ENCODE measurements at regions not wholly inside any gene's neighbourhood (a gene's known extent, or its start where the extent isn't known, plus 50 kb on each side); places are given as distances from the start of the nearest gene placed in this dataset.
A peak's percentile ranks its signal among the peaks of the same experiment; 100 is the strongest.

GRCh38 chr17:69912805-69913204 is 162.2 kb upstream of the KCNJ16 start:
- 59 to 60% methylated on average over 3 of the region's 3 CpGs for WGBS, 2 donors
- TF ChIP-seq CTCF (IDR thresholded peaks at IDR 0.05) (no peak), POLR2A (IDR thresholded peaks at IDR 0.05) (no peak)
- Histone ChIP-seq H3K27ac (peak overlapping the region in 1 of 4 donors; percentile 23), H3K4me1 (no peaks in the 10 kb centered on the region), H3K9me3 (no peaks in the 10 kb centered on the region), H3K27me3 (no peaks in the 10 kb centered on the region), H3K4me3 (peak overlapping the region in 1 of 4 donors; percentile 16), H3K36me3 (no peaks in the 10 kb centered on the region)
- no peak for DNase-seq
- intact Hi-C loops (cut with DNase I) = no loop called here

- peak overlapping the region in 1 of 4 donors; percentile 23 for H3K27ac ChIP-seq
- WGBS, 2 donors = 68% methylated on average over 2 of the region's 2 CpGs
- DNase-seq = no peak
- H3K27me3 ChIP-seq = no peaks in the 10 kb centered on the region
- H3K9me3 ChIP-seq = no peaks in the 10 kb centered on the region
- H3K4me3 ChIP-seq = peak overlapping the region in 1 of 4 donors; percentile 16
- TF ChIP-seq CTCF (IDR thresholded peaks at IDR 0.05) = no peak
- H3K4me1 ChIP-seq = no peaks in the 10 kb centered on the region
- intact Hi-C loops (cut with DNase I) = no loop called here
- H3K36me3 ChIP-seq = no peaks in the 10 kb centered on the region
These were observed 161.8 kb upstream of the KCNJ16 start for GRCh38 chr17:69913216-69913615.

GRCh38 chr17:69913616-69914015 is 161.4 kb upstream of the KCNJ16 start:
- DNase-seq = no peak
- WGBS, 2 donors = 67 to 68% methylated on average over 2 of the region's 2 CpGs
- Histone ChIP-seq H3K9me3 (no peaks in the 10 kb centered on the region), H3K27me3 (no peaks in the 10 kb centered on the region), H3K27ac (peak overlapping the region in 1 of 4 donors; percentile 23), H3K4me3 (peak overlapping the region in 1 of 4 donors; percentile 16), H3K36me3 (no peaks in the 10 kb centered on the region), H3K4me1 (no peaks in the 10 kb centered on the region)
- TF ChIP-seq POLR2A (IDR thresholded peaks at IDR 0.05) (no peak), CTCF (IDR thresholded peaks at IDR 0.05) (no peak)
- intact Hi-C loops (cut with DNase I) = no loop called here

GRCh38 chr17:69914520-69914919 is 160.5 kb upstream of the KCNJ16 start:
- no peaks in the 10 kb centered on the region for H3K9me3 ChIP-seq
- no peak overlapping the region for H3K4me3 ChIP-seq
- WGBS, 2 donors = 100% methylated on average over 1 of the region's 1 CpG
- no peak overlapping the region for H3K27ac ChIP-seq
- no peaks in the 10 kb centered on the region for H3K4me1 ChIP-seq
- intact Hi-C loops (cut with DNase I) = no loop called here
- DNase-seq = no peak
- no peak for TF ChIP-seq CTCF (IDR thresholded peaks at IDR 0.05)
- no peaks in the 10 kb centered on the region for H3K27me3 ChIP-seq
- no peaks in the 10 kb centered on the region for H3K36me3 ChIP-seq

DNA sequence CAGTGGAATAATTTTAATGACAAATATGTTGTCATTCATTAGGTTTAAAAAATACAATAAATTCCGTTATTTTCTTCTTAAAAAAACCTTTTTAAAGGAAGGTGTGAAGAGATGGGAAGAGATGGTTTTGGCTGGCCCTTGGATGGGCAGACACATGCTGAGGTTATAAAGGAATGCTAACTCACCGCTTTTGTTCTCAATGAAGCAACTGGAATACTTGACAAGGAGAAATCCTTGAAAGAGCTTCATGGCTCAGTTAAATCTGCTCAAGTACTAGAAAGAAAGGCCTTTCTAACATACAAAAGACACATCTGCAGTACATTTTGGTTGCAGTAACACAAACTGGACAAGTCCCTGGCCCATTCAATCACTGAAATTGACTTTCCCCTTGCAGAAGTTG is 158.3 kb upstream of the KCNJ16 start:
- no peaks in the 10 kb centered on the region for H3K9me3 ChIP-seq
- no peak for DNase-seq
- no peaks in the 10 kb centered on the region for H3K36me3 ChIP-seq
- TF ChIP-seq CTCF (IDR thresholded peaks at IDR 0.05) (no peak), POLR2A (IDR thresholded peaks at IDR 0.05) (no peak)
- 82 to 83% methylated on average over 2 of the region's 2 CpGs for WGBS, 2 donors
- H3K27me3 ChIP-seq = no peaks in the 10 kb centered on the region
- no peaks in the 10 kb centered on the region for H3K4me1 ChIP-seq
- H3K27ac ChIP-seq = no peak overlapping the region
- intact Hi-C loops (cut with DNase I) = no loop called here
- H3K4me3 ChIP-seq = no peak overlapping the region

Data from esophagus squamous epithelium (tissue), 5 donors.